ENCODE measurements at regions not wholly inside any gene's neighbourhood (a gene's known extent, or its start where the extent isn't known, plus 50 kb on each side); places are given as distances from the start of the nearest gene placed in this dataset.

DNA sequence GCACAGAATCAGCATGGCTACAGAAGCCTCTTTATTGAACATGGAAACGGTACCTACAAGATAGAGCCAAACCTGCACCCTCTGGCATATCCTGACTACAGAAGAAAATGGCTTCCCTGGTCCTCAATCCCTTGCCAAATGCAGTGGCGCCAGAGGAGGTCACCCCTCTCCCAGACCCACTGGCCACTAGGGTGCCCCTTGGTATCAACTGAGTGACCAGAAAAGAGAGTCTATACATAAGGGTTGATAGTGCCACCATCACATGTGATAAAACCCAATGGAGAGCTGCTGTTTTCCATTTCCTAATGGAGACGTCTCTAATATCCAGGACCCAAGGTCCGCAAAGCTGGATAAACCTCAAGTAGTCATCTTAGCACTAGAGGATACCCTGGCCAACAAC lies 52.7 kb upstream of the ALK start:
- Histone ChIP-seq H3K4me3 (replicated peaks in 1 of 3) (no peak overlapping the region), H3K9me3 (no peaks in the 10 kb centered on the region), H3K36me3 (no peaks in the 10 kb centered on the region), H3K27ac (no peak overlapping the region), H3K27me3 (no peaks in the 10 kb centered on the region), H3K4me1 (no peaks in the 10 kb centered on the region)
- intact Hi-C loops (cut with DNase I), result no loop called here
- no peak for DNase-seq
- TF ChIP-seq, protein P1, sequence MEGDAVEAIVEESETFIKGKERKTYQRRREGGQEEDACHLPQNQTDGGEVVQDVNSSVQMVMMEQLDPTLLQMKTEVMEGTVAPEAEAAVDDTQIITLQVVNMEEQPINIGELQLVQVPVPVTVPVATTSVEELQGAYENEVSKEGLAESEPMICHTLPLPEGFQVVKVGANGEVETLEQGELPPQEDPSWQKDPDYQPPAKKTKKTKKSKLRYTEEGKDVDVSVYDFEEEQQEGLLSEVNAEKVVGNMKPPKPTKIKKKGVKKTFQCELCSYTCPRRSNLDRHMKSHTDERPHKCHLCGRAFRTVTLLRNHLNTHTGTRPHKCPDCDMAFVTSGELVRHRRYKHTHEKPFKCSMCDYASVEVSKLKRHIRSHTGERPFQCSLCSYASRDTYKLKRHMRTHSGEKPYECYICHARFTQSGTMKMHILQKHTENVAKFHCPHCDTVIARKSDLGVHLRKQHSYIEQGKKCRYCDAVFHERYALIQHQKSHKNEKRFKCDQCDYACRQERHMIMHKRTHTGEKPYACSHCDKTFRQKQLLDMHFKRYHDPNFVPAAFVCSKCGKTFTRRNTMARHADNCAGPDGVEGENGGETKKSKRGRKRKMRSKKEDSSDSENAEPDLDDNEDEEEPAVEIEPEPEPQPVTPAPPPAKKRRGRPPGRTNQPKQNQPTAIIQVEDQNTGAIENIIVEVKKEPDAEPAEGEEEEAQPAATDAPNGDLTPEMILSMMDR (IDR thresholded peaks at IDR 0.05), result no peak
- TF ChIP-seq POLR2A (IDR thresholded peaks at IDR 0.05), result no peak
- 94 to 95% methylated on average over 4 of the region's 4 CpGs for WGBS, 2 donors

DNA sequence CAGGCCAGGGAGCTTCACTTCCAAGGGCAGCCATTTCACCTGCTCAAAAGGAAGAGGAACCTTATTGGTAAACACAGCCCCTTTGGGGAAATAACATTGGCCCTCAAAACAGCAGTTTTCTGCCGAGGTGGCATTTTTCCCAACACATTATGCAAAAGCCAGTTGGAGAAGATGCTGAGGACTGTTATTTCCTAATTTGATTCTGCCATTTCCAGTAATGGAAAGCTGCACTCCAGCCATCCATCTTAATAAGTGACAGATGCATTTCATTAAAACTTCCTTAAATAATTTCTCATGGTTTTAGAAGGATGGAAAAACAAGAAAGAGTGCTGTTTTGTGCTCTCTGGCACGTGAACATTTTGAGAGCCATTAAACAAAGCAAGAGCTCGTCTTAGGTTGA lies 55.9 kb upstream of the ALK start:
- intact Hi-C loops (cut with DNase I), result no loop called here
- no peaks in the 10 kb centered on the region for H3K4me1 ChIP-seq
- H3K27me3 ChIP-seq, result no peaks in the 10 kb centered on the region
- WGBS, 2 donors, result 47 to 52% methylated on average over 3 of the region's 3 CpGs
- TF ChIP-seq, protein P1 (IDR thresholded peaks at IDR 0.05), result no peak
- no peak for TF ChIP-seq POLR2A (IDR thresholded peaks at IDR 0.05)
- no peak overlapping the region for H3K4me3 ChIP-seq (replicated peaks in 1 of 3)
- DNase-seq, result no peak
- H3K27ac ChIP-seq, result no peak overlapping the region
- H3K36me3 ChIP-seq, result no peaks in the 10 kb centered on the region
- H3K9me3 ChIP-seq, result no peaks in the 10 kb centered on the region

DNA sequence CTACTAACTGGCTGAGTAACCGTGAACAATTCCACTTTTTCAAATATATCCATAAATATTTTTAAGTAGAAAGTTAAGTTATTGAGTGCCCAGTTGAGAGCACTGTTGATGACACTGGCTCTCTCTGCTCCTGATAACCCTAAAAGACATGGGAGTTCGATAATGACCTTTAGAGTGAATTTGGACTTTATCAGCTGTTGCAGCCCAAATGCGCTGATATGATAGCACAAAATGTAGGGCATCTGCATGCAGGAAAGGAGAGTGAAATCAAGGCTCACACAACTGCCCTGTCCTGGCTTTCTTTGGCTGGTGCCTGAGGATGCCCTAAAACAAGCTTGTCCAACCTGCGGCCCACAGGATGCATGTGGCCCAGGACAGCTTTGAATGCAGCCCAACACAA lies 60.0 kb upstream of the ALK start:
- 93 to 97% methylated on average over 4 of the region's 4 CpGs for WGBS, 2 donors
- TF ChIP-seq POLR2A (IDR thresholded peaks at IDR 0.05), result no peak
- TF ChIP-seq, protein P1 (IDR thresholded peaks at IDR 0.05), result no peak
- Histone ChIP-seq H3K36me3 (no peaks in the 10 kb centered on the region), H3K4me3 (replicated peaks in 1 of 3) (no peak overlapping the region), H3K27me3 (no peaks in the 10 kb centered on the region), H3K4me1 (no peaks in the 10 kb centered on the region), H3K9me3 (no peaks in the 10 kb centered on the region), H3K27ac (no peak overlapping the region)
- intact Hi-C loops (cut with DNase I), result no loop called here
- no peak for DNase-seq

DNA sequence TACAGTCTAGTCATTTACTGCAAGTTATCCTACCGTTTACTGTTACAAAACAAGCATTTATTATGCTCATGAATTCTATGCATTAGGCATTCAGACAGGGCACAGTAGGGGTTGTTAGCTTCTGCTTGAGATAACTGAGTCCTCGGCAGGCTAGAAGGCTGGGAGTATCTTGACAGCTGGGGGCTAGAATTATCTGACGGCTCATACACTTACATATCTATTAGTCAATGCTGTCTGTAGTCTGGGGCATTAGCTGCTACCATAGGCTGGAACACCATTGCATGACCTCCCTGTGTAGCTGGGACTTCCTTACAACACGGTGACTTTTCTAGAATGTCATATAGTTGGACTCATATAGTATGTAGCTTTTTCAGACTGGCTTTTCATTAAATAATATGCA lies 61.9 kb upstream of the ALK start:
- Histone ChIP-seq H3K4me3 (replicated peaks in 1 of 3) (no peak overlapping the region), H3K9me3 (no peaks in the 10 kb centered on the region), H3K27me3 (no peaks in the 10 kb centered on the region), H3K36me3 (no peaks in the 10 kb centered on the region), H3K4me1 (no peaks in the 10 kb centered on the region), H3K27ac (no peak overlapping the region)
- intact Hi-C loops (cut with DNase I), result no loop called here
- no peak for DNase-seq
- no peak for TF ChIP-seq POLR2A (IDR thresholded peaks at IDR 0.05)
- TF ChIP-seq, protein P1 (IDR thresholded peaks at IDR 0.05), result no peak
- WGBS, 2 donors, result 64 to 76% methylated on average over 4 of the region's 4 CpGs

DNA sequence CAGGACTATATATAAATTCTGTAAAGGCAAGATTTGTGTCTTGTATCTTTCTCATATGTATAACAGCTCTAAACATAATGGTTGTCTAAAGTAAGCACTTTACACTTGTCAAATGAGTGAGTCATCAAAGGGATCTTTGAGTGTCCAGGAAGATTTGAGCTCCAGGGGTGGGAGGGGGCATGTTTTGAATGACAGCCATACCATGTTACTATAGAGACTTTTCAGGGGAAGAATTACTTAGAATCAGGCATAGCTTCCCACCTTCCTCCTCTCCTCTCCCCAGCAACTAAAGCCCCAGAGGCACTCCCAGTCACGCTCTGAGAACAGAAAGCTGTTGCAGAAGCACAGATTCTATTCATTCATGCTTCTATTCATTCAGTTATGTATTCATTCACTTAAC lies 65.8 kb upstream of the ALK start:
- Histone ChIP-seq H3K27ac (no peak overlapping the region), H3K9me3 (no peaks in the 10 kb centered on the region), H3K4me1 (no peaks in the 10 kb centered on the region), H3K4me3 (replicated peaks in 1 of 3) (no peak overlapping the region), H3K27me3 (no peaks in the 10 kb centered on the region), H3K36me3 (no peaks in the 10 kb centered on the region)
- WGBS, 2 donors, result 79 to 97% methylated on average over 1 of the region's 1 CpG
- DNase-seq, result no peak
- no peak for TF ChIP-seq POLR2A (IDR thresholded peaks at IDR 0.05)
- TF ChIP-seq, protein P1 (IDR thresholded peaks at IDR 0.05), result no peak
- intact Hi-C loops (cut with DNase I), result no loop called here
